ENCODE measurements at regions not wholly inside any gene's neighbourhood (a gene's known extent, or its start where the extent isn't known, plus 50 kb on each side); places are given as distances from the start of the nearest gene placed in this dataset.

DNA sequence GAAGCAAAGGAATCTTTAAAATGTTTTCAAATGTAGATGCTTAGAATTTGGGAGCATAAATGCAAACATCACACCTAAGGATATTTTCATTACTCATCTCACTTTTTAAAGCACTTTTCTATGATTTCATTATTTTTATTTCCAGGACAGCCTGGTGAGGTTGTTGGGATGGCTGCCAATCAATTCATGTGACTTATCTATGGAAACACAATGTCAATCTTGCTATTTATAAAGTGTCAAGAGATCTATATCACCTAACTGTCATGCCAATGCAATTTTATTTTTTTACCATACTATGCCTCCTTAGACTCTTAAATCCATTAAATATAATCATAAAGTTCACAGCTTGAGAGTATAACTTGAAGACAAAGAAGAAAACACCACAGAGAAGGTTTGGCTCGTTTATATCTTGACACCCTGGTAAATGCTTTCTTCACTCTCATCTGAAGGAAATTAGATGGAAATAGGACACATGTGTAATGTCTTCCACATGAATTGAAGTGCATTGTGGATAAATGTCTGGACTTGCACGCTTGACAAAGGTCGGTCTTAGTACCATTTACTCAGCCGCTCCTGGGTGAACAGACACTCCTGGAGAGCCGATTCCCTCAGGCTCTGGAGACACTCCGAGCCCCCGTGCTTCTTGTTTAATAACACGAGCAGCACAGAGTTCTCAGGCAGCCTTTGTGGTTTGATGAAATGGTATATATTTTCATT, 425.7 kb upstream of the FAT1 start:
- WGBS, 2 experiments (ENCODE audit: insufficient coverage in 2 of 2), result 94 to 98% methylated on average over 6 to 7 of the region's 8 CpGs
- Histone ChIP-seq H3K9me3 (ENCODE audit: control insufficient read depth, low read length) (no peaks in the 10 kb centered on the region), H3K4me3 (ENCODE audit: extremely low read depth, insufficient read depth, low read length, poor library complexity, severe bottlenecking) (no peak overlapping the region), H3K27ac (ENCODE audit: low read depth, low read length, severe bottlenecking) (no peak overlapping the region), H3K4me1 (ENCODE audit: control insufficient read depth, insufficient read depth, low read length, poor library complexity, severe bottlenecking) (no peaks in the 10 kb centered on the region), H3K36me3 (ENCODE audit: control insufficient read depth, insufficient read depth, low read length) (no peaks in the 10 kb centered on the region)

DNA sequence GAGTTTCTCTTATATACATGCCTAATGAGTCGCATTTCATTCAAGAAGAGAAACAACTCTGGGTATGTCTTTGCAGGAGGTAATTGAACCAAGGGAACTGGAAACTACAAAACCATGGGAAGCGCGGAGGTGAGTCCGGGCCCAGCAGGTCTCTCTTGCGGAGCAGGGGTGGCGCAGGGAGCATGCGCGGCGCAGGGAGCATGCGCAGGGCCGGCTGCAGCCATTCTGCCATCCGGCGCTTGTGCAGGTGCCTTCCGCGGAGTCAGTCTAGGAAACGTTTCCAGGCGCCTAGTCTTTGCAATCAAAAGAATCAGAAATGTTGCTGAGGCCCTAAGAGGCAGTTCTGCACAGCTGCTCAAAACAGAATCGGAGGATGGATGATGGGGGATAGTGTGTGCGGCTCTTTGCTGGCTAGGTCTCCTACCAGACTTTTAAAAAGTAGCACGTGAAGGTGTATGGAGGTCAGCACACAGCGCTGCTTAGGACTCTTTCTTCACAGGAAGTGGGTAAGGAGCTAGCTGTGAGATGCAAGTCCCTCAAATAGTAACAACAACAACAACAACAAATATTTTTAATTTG, 433.8 kb upstream of the FAT1 start:
- WGBS, 2 experiments (ENCODE audit: insufficient coverage in 2 of 2), result 95 to 97% methylated on average over 18 to 19 of the region's 21 CpGs

GRCh38 chr4:187158003-187158402, 434.3 kb upstream of the FAT1 start:
- WGBS, 2 experiments (ENCODE audit: insufficient coverage in 2 of 2), result 91 to 95% methylated on average over 8 to 10 of the region's 10 CpGs

More for the DNA sequence above, 433.8 kb upstream of the FAT1 start:
- Histone ChIP-seq H3K36me3 (ENCODE audit: control insufficient read depth, insufficient read depth, low read length) (no peaks in the 10 kb centered on the region), H3K9me3 (ENCODE audit: control insufficient read depth, low read length) (no peaks in the 10 kb centered on the region), H3K4me1 (ENCODE audit: control insufficient read depth, insufficient read depth, low read length, poor library complexity, severe bottlenecking) (no peaks in the 10 kb centered on the region), H3K4me3 (ENCODE audit: extremely low read depth, insufficient read depth, low read length, poor library complexity, severe bottlenecking) (no peak overlapping the region), H3K27ac (ENCODE audit: low read depth, low read length, severe bottlenecking) (no peak overlapping the region)

GRCh38 chr4:187160486-187160885, 436.8 kb upstream of the FAT1 start:
- no peak overlapping the region for H3K27ac ChIP-seq (ENCODE audit: low read depth, low read length, severe bottlenecking)
- H3K4me3 ChIP-seq (ENCODE audit: extremely low read depth, insufficient read depth, low read length, poor library complexity, severe bottlenecking), result no peak overlapping the region
- H3K4me1 ChIP-seq (ENCODE audit: control insufficient read depth, insufficient read depth, low read length, poor library complexity, severe bottlenecking), result no peaks in the 10 kb centered on the region
- no peaks in the 10 kb centered on the region for H3K9me3 ChIP-seq (ENCODE audit: control insufficient read depth, low read length)
- WGBS, 2 experiments (ENCODE audit: insufficient coverage in 2 of 2), result 100% methylated on average over 2 of the region's 3 CpGs; no CpG with 5 or more reads in 1 of the 2 experiments
- no peaks in the 10 kb centered on the region for H3K36me3 ChIP-seq (ENCODE audit: control insufficient read depth, insufficient read depth, low read length)

More at GRCh38 chr4:187158003-187158402, 434.3 kb upstream of the FAT1 start:
- Histone ChIP-seq H3K36me3 (ENCODE audit: control insufficient read depth, insufficient read depth, low read length) (no peaks in the 10 kb centered on the region), H3K9me3 (ENCODE audit: control insufficient read depth, low read length) (no peaks in the 10 kb centered on the region), H3K4me1 (ENCODE audit: control insufficient read depth, insufficient read depth, low read length, poor library complexity, severe bottlenecking) (no peaks in the 10 kb centered on the region), H3K27ac (ENCODE audit: low read depth, low read length, severe bottlenecking) (no peak overlapping the region), H3K4me3 (ENCODE audit: extremely low read depth, insufficient read depth, low read length, poor library complexity, severe bottlenecking) (no peak overlapping the region)

- H3K36me3 ChIP-seq (ENCODE audit: control insufficient read depth, insufficient read depth, low read length), result no peaks in the 10 kb centered on the region
- no peak overlapping the region for H3K27ac ChIP-seq (ENCODE audit: low read depth, low read length, severe bottlenecking)
- WGBS, 2 experiments (ENCODE audit: insufficient coverage in 2 of 2), result 91 to 94% methylated on average over 4 to 5 of the region's 7 CpGs
- H3K4me1 ChIP-seq (ENCODE audit: control insufficient read depth, insufficient read depth, low read length, poor library complexity, severe bottlenecking), result peaks cover 7% of the 10 kb centered on the region
- H3K4me3 ChIP-seq (ENCODE audit: extremely low read depth, insufficient read depth, low read length, poor library complexity, severe bottlenecking), result no peak overlapping the region
- no peaks in the 10 kb centered on the region for H3K9me3 ChIP-seq (ENCODE audit: control insufficient read depth, low read length)
Observed at GRCh38 chr4:187166886-187167512, 443.3 kb upstream of the FAT1 start.

- H3K4me3 ChIP-seq (ENCODE audit: extremely low read depth, insufficient read depth, low read length, poor library complexity, severe bottlenecking), result no peak overlapping the region
- H3K36me3 ChIP-seq (ENCODE audit: control insufficient read depth, insufficient read depth, low read length), result no peaks in the 10 kb centered on the region
- H3K4me1 ChIP-seq (ENCODE audit: control insufficient read depth, insufficient read depth, low read length, poor library complexity, severe bottlenecking), result peaks cover 12% of the 10 kb centered on the region
- no peak overlapping the region for H3K27ac ChIP-seq (ENCODE audit: low read depth, low read length, severe bottlenecking)
- H3K9me3 ChIP-seq (ENCODE audit: control insufficient read depth, low read length), result no peaks in the 10 kb centered on the region
- 88 to 91% methylated on average over 7 to 8 of the region's 12 CpGs for WGBS, 2 experiments (ENCODE audit: insufficient coverage in 2 of 2)
Observed at GRCh38 chr4:187171706-187172339, 448.2 kb upstream of the FAT1 start.

GRCh38 chr4:187172340-187172761, 448.7 kb upstream of the FAT1 start:
- no peaks in the 10 kb centered on the region for H3K36me3 ChIP-seq (ENCODE audit: control insufficient read depth, insufficient read depth, low read length)
- no peak overlapping the region for H3K4me3 ChIP-seq (ENCODE audit: extremely low read depth, insufficient read depth, low read length, poor library complexity, severe bottlenecking)
- no peak overlapping the region for H3K27ac ChIP-seq (ENCODE audit: low read depth, low read length, severe bottlenecking)
- no peaks in the 10 kb centered on the region for H3K9me3 ChIP-seq (ENCODE audit: control insufficient read depth, low read length)
- 87 to 93% methylated on average over 5 to 6 of the region's 7 CpGs for WGBS, 2 experiments (ENCODE audit: insufficient coverage in 2 of 2)
- H3K4me1 ChIP-seq (ENCODE audit: control insufficient read depth, insufficient read depth, low read length, poor library complexity, severe bottlenecking), result peaks cover 12% of the 10 kb centered on the region

GRCh38 chr4:187174749-187175148, 451.1 kb upstream of the FAT1 start:
- H3K4me1 ChIP-seq (ENCODE audit: control insufficient read depth, insufficient read depth, low read length, poor library complexity, severe bottlenecking), result peaks cover 12% of the 10 kb centered on the region
- 94% methylated on average over 6 to 7 of the region's 8 CpGs for WGBS, 2 experiments (ENCODE audit: insufficient coverage in 2 of 2)
- H3K9me3 ChIP-seq (ENCODE audit: control insufficient read depth, low read length), result no peaks in the 10 kb centered on the region
- H3K27ac ChIP-seq (ENCODE audit: low read depth, low read length, severe bottlenecking), result no peak overlapping the region
- H3K4me3 ChIP-seq (ENCODE audit: extremely low read depth, insufficient read depth, low read length, poor library complexity, severe bottlenecking), result no peak overlapping the region
- no peaks in the 10 kb centered on the region for H3K36me3 ChIP-seq (ENCODE audit: control insufficient read depth, insufficient read depth, low read length)

- Histone ChIP-seq H3K9me3 (ENCODE audit: control insufficient read depth, low read length) (no peaks in the 10 kb centered on the region), H3K4me3 (ENCODE audit: extremely low read depth, insufficient read depth, low read length, poor library complexity, severe bottlenecking) (no peak overlapping the region), H3K36me3 (ENCODE audit: control insufficient read depth, insufficient read depth, low read length) (no peaks in the 10 kb centered on the region), H3K27ac (ENCODE audit: low read depth, low read length, severe bottlenecking) (no peak overlapping the region), H3K4me1 (ENCODE audit: control insufficient read depth, insufficient read depth, low read length, poor library complexity, severe bottlenecking) (peaks cover 12% of the 10 kb centered on the region)
- WGBS, 2 experiments (ENCODE audit: insufficient coverage in 2 of 2), result 84 to 90% methylated on average over 4 to 5 of the region's 5 CpGs
Observed at GRCh38 chr4:187175197-187175596, 451.5 kb upstream of the FAT1 start.

GRCh38 chr4:187176261-187176910, 452.7 kb upstream of the FAT1 start:
- WGBS, 2 experiments (ENCODE audit: insufficient coverage in 2 of 2), result 90 to 99% methylated on average over 12 to 18 of the region's 24 CpGs
- Histone ChIP-seq H3K4me1 (ENCODE audit: control insufficient read depth, insufficient read depth, low read length, poor library complexity, severe bottlenecking) (peaks cover 9% of the 10 kb centered on the region), H3K27ac (ENCODE audit: low read depth, low read length, severe bottlenecking) (no peak overlapping the region), H3K4me3 (ENCODE audit: extremely low read depth, insufficient read depth, low read length, poor library complexity, severe bottlenecking) (no peak overlapping the region), H3K36me3 (ENCODE audit: control insufficient read depth, insufficient read depth, low read length) (no peaks in the 10 kb centered on the region), H3K9me3 (ENCODE audit: control insufficient read depth, low read length) (no peaks in the 10 kb centered on the region)
